Endothelial cell of umbilical vein (primary cell): ENCODE measurements at regions not wholly inside any gene's neighbourhood (a gene's known extent, or its start where the extent isn't known, plus 50 kb on each side); places are given as distances from the start of the nearest gene placed in this dataset.

Experiments
- BruUV-seq: library from RNA; stranded (reverse); fragments of 400-500 nt; replicated peaks from 2 replicates; lab custom pipeline; 2021; lab: Mats Ljungman, UMichigan
- CTCF ChIA-PET: fragments of 300-600, 350-600 bp; sonication (Branson Sonifier 250); formaldehyde crosslinking; loops from one replicate; lab custom pipeline; 2021; ENCODE audit warnings: antibody characterized with exemption, inconsistent platforms; lab: Charles Lee
- POLR2A ChIA-PET: fragments of 300-600, 350-600 bp; sonication (Branson Sonifier 250); formaldehyde crosslinking; loops from one replicate; lab custom pipeline; 2021; ENCODE audit warnings: antibody characterized with exemption, inconsistent platforms; lab: Charles Lee
- DNase-seq: peaks from one replicate; pipeline ENCODE4 v3.0.0-alpha.2; 2011; ENCODE audit warnings: low read depth, low spot score
- FAIRE-seq: peaks from 2 replicates; lab custom pipeline; 2011; peaks lifted over from hg19 to GRCh38; lab: Jason Lieb, UNC
- H2AFZ ChIP-seq: 2 replicates; pipeline ENCODE4 v1.6.0; 2012; ENCODE audit warnings: low read depth, low read length, control low read depth, inconsistent platforms
- H3K27ac ChIP-seq: 2 replicates; pipeline ENCODE4 v1.5.1; 2011; ENCODE audit warnings: low read depth, mild to moderate bottlenecking, control low read depth, low read length, moderate library complexity; ENCODE audit not compliant: insufficient read depth
- H3K27me3 ChIP-seq, 2 experiments: 2 replicates each; pipeline versions ENCODE4 v1.6.0 to v1.6.1; 2011; ENCODE audit warnings: low read length in 2 of 2, mixed read lengths in 1 of 2; ENCODE audit not compliant: control insufficient read depth in 2 of 2, insufficient read depth in 2 of 2
- H3K36me3 ChIP-seq, 2 experiments: 2 replicates in 1 of 2; 3 replicates in 1 of 2; pipeline ENCODE4 v1.5.1; 2011; ENCODE audit warnings: low read length in 2 of 2, mild to moderate bottlenecking in 1 of 2, moderate library complexity in 1 of 2; ENCODE audit not compliant: control insufficient read depth in 2 of 2, insufficient read depth in 2 of 2; ENCODE audit errors: extremely low read depth in 1 of 2
- H3K4me1 ChIP-seq: 3 replicates; pipeline ENCODE4 v1.5.1; 2011; ENCODE audit warnings: mild to moderate bottlenecking, low read length; ENCODE audit not compliant: control insufficient read depth, insufficient read depth; ENCODE audit errors: extremely low read depth
- H3K4me2 ChIP-seq: 2 replicates; pipeline ENCODE4 v1.6.1; 2011; ENCODE audit warnings: low read length, control low read depth, mixed read lengths; ENCODE audit not compliant: insufficient read depth
- H3K4me3 ChIP-seq, 3 experiments: fragments of 200-600 bp in 1 of 3; sonication (generic), shearing (Covaris generic) in 1 of 3; replicated peaks in 1 of 3; 2 replicates each; pipeline ENCODE4 v1.5.1; 2011 to 2016; ENCODE audit warnings: control low read depth in 3 of 3, low read length in 3 of 3, mild to moderate bottlenecking in 2 of 3, inconsistent platforms in 1 of 3, low read depth in 1 of 3, moderate library complexity in 1 of 3; ENCODE audit not compliant: insufficient read depth in 1 of 3
- H3K79me2 ChIP-seq: 2 replicates; pipeline ENCODE4 v1.6.0; 2012; ENCODE audit warnings: low read length, inconsistent platforms; ENCODE audit not compliant: control insufficient read depth, insufficient read depth
- H3K9ac ChIP-seq: replicated peaks from 2 replicates; pipeline ENCODE3; 2011; ENCODE audit warnings: low read length, control low read depth; ENCODE audit not compliant: insufficient read depth; ENCODE audit errors: extremely low read depth
- H3K9me1 ChIP-seq: replicated peaks from 3 replicates; pipeline ENCODE4 v1.6.0; 2011; ENCODE audit warnings: mild to moderate bottlenecking, low read length; ENCODE audit not compliant: control insufficient read depth, insufficient read depth; ENCODE audit errors: extremely low read depth
- H3K9me3 ChIP-seq: replicated peaks from 2 replicates; pipeline ENCODE4 v1.5.1; 2012; ENCODE audit warnings: low read length, inconsistent platforms; ENCODE audit not compliant: control insufficient read depth, insufficient read depth
- H4K20me1 ChIP-seq: replicated peaks from 2 replicates; pipeline ENCODE3; 2011; ENCODE audit warnings: mild to moderate bottlenecking, low read length; ENCODE audit not compliant: control insufficient read depth, insufficient read depth; ENCODE audit errors: extremely low read depth
- EZH2 ChIP-seq: IDR thresholded peaks from 2 replicates; pipeline ENCODE4 v1.6.1; 2012; ENCODE audit warnings: borderline replicate concordance, low read depth, mild to moderate bottlenecking, moderate library complexity, low read length, inconsistent platforms; ENCODE audit not compliant: severe bottlenecking
- FOS ChIP-seq: IDR thresholded peaks from 2 replicates; pipeline ENCODE4 v1.6.1; 2011; ENCODE audit warnings: mild to moderate bottlenecking, low read length, moderate library complexity, borderline replicate concordance; ENCODE audit not compliant: insufficient read depth
- GATA2 ChIP-seq: IDR thresholded peaks from 2 replicates; pipeline ENCODE4 v1.7.0; 2011; ENCODE audit warnings: low read depth, mild to moderate bottlenecking, moderate library complexity, mixed read lengths, low read length; ENCODE audit not compliant: insufficient read length, insufficient read depth
- JUN ChIP-seq: IDR thresholded peaks from 2 replicates; pipeline ENCODE4 v1.6.1; 2011; ENCODE audit warnings: borderline replicate concordance, low read depth; ENCODE audit not compliant: insufficient read length, insufficient read depth
- MYC ChIP-seq: IDR thresholded peaks from one replicate; pipeline ENCODE4 v1.6.1; 2011; ENCODE audit warnings: mild to moderate bottlenecking, low read depth, low read length
- POLR2A ChIP-seq: IDR thresholded peaks from 2 replicates; pipeline ENCODE4 v1.6.1; 2012; ENCODE audit warnings: low read depth, mild to moderate bottlenecking, control low read depth, low read length
- POLR2AphosphoS5 ChIP-seq: IDR thresholded peaks from 2 replicates; pipeline ENCODE4 v1.6.1; 2012; ENCODE audit warnings: low read depth, mild to moderate bottlenecking, control low read depth, low read length, moderate library complexity; ENCODE audit not compliant: insufficient read depth
- dilution Hi-C: fragments of 300-500 bp; cut with MboI; formaldehyde crosslinking; loops from one replicate; pipeline ENCODE4 v1.15.0; 2019; ENCODE audit warnings: low sequenced_read_pairs; ENCODE audit not compliant: extremely low pct_ligation_motif_present
- intact Hi-C: fragments of 100-400 bp; cut with micrococcal nuclease; formaldehyde crosslinking; loops from one replicate; pipeline ENCODE4 v1.10.0; 2022
- TF ChIP-seq, protein P1 (sequence below), 2 donors: IDR thresholded peaks; 1 replicate in 1 of 2; 2 replicates in 1 of 2; pipeline ENCODE4 v1.5.1; 2011; ENCODE audit warnings: low read length in 2 of 2, mild to moderate bottlenecking in 2 of 2, moderate library complexity in 2 of 2, control low read depth in 1 of 2, inconsistent platforms in 1 of 2, low read depth in 1 of 2; ENCODE audit not compliant: insufficient read depth in 1 of 2; ENCODE audit errors: extremely low read depth in 1 of 2

DNA sequence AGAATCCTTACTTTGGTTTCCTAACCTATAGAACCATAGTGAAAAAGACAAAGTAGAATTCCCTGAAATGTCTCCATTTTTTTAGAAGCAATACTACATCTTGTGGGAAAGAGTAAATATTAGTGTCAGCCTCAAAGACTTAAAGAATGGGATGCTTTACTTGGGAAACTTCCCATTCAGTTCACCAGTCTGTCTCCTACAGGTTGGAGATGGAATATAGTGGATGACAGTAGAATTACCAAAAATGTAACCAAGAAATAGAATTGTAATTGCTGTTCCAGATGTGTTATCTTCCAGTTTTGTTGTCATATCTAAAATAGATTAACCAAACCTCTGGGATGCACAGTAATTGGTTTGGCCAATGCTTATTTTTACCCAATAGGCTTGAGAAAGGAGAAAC, 338.6 kb upstream of the GRID2 start:
- Histone ChIP-seq H3K4me1 (no peaks in the 10 kb centered on the region), H4K20me1 (no peaks in the 10 kb centered on the region), H2AFZ (no peak overlapping the region), H3K9me3 (no peaks in the 10 kb centered on the region), H3K9me1 (no peaks in the 10 kb centered on the region), H3K9ac (no peak overlapping the region), H3K4me2 (no peak overlapping the region), H3K4me3 (no peak overlapping the region), H3K79me2 (no peaks in the 10 kb centered on the region), H3K27ac (no peak overlapping the region), H3K27me3 (no peaks in the 10 kb centered on the region), H3K36me3 (no peaks in the 10 kb centered on the region)
- TF ChIP-seq FOS: no peak
- TF ChIP-seq MYC: no peak
- TF ChIP-seq JUN: no peak
- TF ChIP-seq EZH2: no peak
- no peak for TF ChIP-seq POLR2AphosphoS5
- TF ChIP-seq, protein P1, sequence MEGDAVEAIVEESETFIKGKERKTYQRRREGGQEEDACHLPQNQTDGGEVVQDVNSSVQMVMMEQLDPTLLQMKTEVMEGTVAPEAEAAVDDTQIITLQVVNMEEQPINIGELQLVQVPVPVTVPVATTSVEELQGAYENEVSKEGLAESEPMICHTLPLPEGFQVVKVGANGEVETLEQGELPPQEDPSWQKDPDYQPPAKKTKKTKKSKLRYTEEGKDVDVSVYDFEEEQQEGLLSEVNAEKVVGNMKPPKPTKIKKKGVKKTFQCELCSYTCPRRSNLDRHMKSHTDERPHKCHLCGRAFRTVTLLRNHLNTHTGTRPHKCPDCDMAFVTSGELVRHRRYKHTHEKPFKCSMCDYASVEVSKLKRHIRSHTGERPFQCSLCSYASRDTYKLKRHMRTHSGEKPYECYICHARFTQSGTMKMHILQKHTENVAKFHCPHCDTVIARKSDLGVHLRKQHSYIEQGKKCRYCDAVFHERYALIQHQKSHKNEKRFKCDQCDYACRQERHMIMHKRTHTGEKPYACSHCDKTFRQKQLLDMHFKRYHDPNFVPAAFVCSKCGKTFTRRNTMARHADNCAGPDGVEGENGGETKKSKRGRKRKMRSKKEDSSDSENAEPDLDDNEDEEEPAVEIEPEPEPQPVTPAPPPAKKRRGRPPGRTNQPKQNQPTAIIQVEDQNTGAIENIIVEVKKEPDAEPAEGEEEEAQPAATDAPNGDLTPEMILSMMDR (IDR thresholded peaks at IDR 0.05; ENCODE audit: extremely low read depth in 1 of 2, insufficient read depth in 1 of 2, low read depth in 1 of 2, low read length in 2 of 2): no peak
- TF ChIP-seq GATA2: no peak
- no peak for TF ChIP-seq POLR2A
- dilution Hi-C loops: no loop called here
- intact Hi-C loops: no loop called here
- ChIA-PET CTCF (no interaction called here), POLR2A (no interaction called here)
- DNase-seq: no peak
- FAIRE-seq: no peak
- no TSS peak for BruUV-seq
